SU-DHL-6 (cell line): ENCODE measurements at regions not wholly inside any gene's neighbourhood (a gene's known extent, or its start where the extent isn't known, plus 50 kb on each side); places are given as distances from the start of the nearest gene placed in this dataset.

Experiments used
- H2AFZ ChIP-seq: fragments of 200-600 bp; sonication (generic); 2 replicates; pipeline ENCODE4 v1.6.1; 2014; ENCODE audit warnings: low read depth, mild to moderate bottlenecking, moderate library complexity, mixed read lengths, antibody characterized with exemption, low read length; ENCODE audit not compliant: severe bottlenecking
- H3F3A ChIP-seq: fragments of 200-600 bp; shearing (Covaris generic); 2 replicates; pipeline ENCODE4 v1.6.0; 2016; ENCODE audit warnings: antibody characterized with exemption, mild to moderate bottlenecking; ENCODE audit not compliant: insufficient read depth
- H3K27ac ChIP-seq: fragments of 200-600 bp; sonication (generic); 2 replicates; pipeline ENCODE4 v1.5.1; 2016; ENCODE audit warnings: low read depth, mild to moderate bottlenecking, low read length, moderate library complexity, mixed read lengths
- H3K27me3 ChIP-seq: fragments of 200-600 bp; sonication (generic), shearing (Covaris generic); 2 replicates; pipeline ENCODE4 v1.6.0; 2014; ENCODE audit warnings: mild to moderate bottlenecking, low read length
- H3K36me3 ChIP-seq: fragments of 200-600 bp; sonication (generic); 2 replicates; pipeline ENCODE4 v1.6.1; 2014; ENCODE audit warnings: mild to moderate bottlenecking, low read length, mixed read lengths
- H3K4me2 ChIP-seq: fragments of 300-600, 200-600 bp; shearing (Covaris generic), sonication (generic); 2 replicates; pipeline ENCODE4 v1.6.0; 2014; ENCODE audit warnings: low read length, low read depth, mild to moderate bottlenecking; ENCODE audit not compliant: poor library complexity, severe bottlenecking
- H3K4me3 ChIP-seq: fragments of 200-600 bp; sonication (generic); 2 replicates; pipeline ENCODE4 v1.5.1; 2014; ENCODE audit warnings: antibody characterized with exemption, low read length, mild to moderate bottlenecking, mixed read lengths; ENCODE audit not compliant: insufficient read depth, poor library complexity, severe bottlenecking
- H3K79me2 ChIP-seq: fragments of 200-600 bp; sonication (generic); 2 replicates; pipeline ENCODE4 v1.6.1; 2014; ENCODE audit warnings: mild to moderate bottlenecking, low read length, moderate library complexity; ENCODE audit not compliant: insufficient read depth
- H3K9ac ChIP-seq: fragments of 200-600 bp; sonication (generic); 2 replicates; pipeline ENCODE4 v1.7.0; 2014; ENCODE audit warnings: mild to moderate bottlenecking, low read length
- H3K9me2 ChIP-seq: fragments of 200-600 bp; sonication (generic); replicated peaks from 2 replicates; pipeline ENCODE4 v1.6.1; 2014; ENCODE audit warnings: low read length; ENCODE audit not compliant: insufficient read depth
- H3K9me3 ChIP-seq: fragments of 200-600 bp; sonication (generic); 2 replicates; pipeline ENCODE4 v1.6.1; 2014; ENCODE audit warnings: low read length, mixed read lengths; ENCODE audit not compliant: insufficient read depth
- H4K20me1 ChIP-seq: fragments of 200-600 bp; sonication (generic); 2 replicates; pipeline ENCODE4 v1.6.1; 2014; ENCODE audit warnings: low read depth, mild to moderate bottlenecking, antibody characterized with exemption, low read length, moderate library complexity, mixed read lengths
- EZH2phosphoT487 ChIP-seq: fragments of 200-600 bp; sonication (generic), shearing (Covaris generic); conservative IDR thresholded peaks from 2 replicates; pipeline ENCODE4 v1.6.1; 2018; ENCODE audit warnings: mild to moderate bottlenecking, antibody characterized with exemption, low read length, moderate library complexity, mixed read lengths
- TF ChIP-seq, protein P1 (sequence below): fragments of 200-600 bp; sonication (generic); IDR thresholded peaks from one replicate; pipeline ENCODE4 v1.5.1; 2017; ENCODE audit warnings: antibody characterized with exemption, mild to moderate bottlenecking, low read length, moderate library complexity; ENCODE audit not compliant: insufficient read depth, poor library complexity, severe bottlenecking

DNA sequence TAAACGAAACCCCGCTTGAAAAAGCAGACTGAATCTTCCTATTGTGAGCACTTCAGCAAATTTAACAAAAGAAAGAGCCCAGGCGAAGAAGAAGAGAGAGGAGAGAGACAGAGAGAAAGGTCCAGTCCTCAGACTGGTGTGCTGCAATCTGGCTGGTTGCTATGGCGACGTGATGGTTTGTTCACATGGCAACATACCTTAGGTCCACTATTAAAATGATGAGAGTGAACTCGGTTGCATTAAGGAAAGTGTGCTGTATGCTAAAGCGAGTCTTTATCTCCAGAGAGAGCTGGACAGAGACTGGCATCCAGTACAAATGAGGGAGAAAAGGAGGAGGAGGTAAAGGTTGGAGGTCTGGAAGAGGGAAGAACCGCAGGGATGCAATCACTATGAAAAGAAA is 271.8 kb upstream of the ZFHX3 start:
- no peak overlapping the region for H3K27ac ChIP-seq
- no peak overlapping the region for H3K4me2 ChIP-seq
- no peaks in the 10 kb centered on the region for H3K79me2 ChIP-seq
- H3K4me3 ChIP-seq = no peak overlapping the region
- H3K27me3 ChIP-seq = no peaks in the 10 kb centered on the region
- H3K9me3 ChIP-seq = no peaks in the 10 kb centered on the region
- H3K9me2 ChIP-seq = no peaks in the 10 kb centered on the region
- no peaks in the 10 kb centered on the region for H3K36me3 ChIP-seq
- no peaks in the 10 kb centered on the region for H4K20me1 ChIP-seq
- no peak overlapping the region for H3K9ac ChIP-seq
- no peaks in the 10 kb centered on the region for H3F3A ChIP-seq
- no peak for TF ChIP-seq EZH2phosphoT487
- TF ChIP-seq, protein P1, sequence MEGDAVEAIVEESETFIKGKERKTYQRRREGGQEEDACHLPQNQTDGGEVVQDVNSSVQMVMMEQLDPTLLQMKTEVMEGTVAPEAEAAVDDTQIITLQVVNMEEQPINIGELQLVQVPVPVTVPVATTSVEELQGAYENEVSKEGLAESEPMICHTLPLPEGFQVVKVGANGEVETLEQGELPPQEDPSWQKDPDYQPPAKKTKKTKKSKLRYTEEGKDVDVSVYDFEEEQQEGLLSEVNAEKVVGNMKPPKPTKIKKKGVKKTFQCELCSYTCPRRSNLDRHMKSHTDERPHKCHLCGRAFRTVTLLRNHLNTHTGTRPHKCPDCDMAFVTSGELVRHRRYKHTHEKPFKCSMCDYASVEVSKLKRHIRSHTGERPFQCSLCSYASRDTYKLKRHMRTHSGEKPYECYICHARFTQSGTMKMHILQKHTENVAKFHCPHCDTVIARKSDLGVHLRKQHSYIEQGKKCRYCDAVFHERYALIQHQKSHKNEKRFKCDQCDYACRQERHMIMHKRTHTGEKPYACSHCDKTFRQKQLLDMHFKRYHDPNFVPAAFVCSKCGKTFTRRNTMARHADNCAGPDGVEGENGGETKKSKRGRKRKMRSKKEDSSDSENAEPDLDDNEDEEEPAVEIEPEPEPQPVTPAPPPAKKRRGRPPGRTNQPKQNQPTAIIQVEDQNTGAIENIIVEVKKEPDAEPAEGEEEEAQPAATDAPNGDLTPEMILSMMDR = no peak
- H2AFZ ChIP-seq = no peak overlapping the region

DNA sequence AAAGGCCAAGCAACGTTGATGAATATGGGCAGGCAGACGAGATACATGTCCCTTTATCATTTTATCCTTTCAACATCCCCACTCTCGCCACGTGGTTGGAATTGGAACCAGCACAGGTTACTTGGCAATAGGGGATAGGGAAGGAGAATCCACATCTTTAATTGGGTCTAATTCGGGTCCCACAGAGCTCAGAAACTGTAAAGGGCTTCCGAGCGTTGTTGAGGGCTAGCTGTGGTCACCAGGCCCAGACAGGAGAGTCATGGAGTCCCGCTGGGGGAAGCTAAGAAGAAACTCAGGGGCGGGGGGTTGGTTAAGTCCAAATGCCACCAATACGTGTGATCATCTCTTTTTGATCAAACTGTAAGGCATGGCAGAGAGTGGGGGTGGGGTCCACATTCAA is 271.3 kb upstream of the ZFHX3 start:
- Histone ChIP-seq H3K27me3 (no peaks in the 10 kb centered on the region), H3F3A (no peaks in the 10 kb centered on the region), H4K20me1 (no peaks in the 10 kb centered on the region), H2AFZ (no peak overlapping the region), H3K79me2 (no peaks in the 10 kb centered on the region), H3K9ac (no peak overlapping the region), H3K4me3 (no peak overlapping the region), H3K9me2 (no peaks in the 10 kb centered on the region), H3K9me3 (no peaks in the 10 kb centered on the region), H3K36me3 (no peaks in the 10 kb centered on the region), H3K4me2 (no peak overlapping the region), H3K27ac (no peak overlapping the region)
- TF ChIP-seq EZH2phosphoT487 = no peak
- TF ChIP-seq, protein P1 = no peak

DNA sequence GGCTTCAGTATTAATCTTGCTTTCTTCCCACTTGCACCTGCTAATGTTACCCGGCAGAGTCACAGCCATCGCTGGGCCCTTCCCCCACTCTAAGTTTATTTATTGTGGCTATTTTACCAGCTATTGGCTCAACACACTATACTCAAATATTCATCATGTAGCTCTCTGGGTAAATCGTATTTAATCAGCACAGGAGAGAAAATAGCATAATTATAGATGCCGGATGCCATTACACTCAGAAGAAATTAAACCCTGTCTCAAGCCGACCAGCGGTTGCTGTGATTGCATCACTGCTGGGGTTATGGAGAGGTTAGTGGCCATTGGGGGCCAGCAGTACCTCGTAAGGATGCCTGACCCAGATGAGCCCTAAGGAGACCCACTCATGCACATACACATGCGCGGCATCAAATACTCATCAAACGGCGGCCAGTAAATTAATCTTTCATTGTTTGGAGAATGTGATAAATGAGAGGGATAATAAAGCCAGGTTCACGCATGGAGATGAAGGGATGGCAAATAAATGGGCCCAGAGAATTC is 269.5 kb upstream of the ZFHX3 start:
- H3K27ac ChIP-seq = no peak overlapping the region
- H3K27me3 ChIP-seq = no peaks in the 10 kb centered on the region
- no peaks in the 10 kb centered on the region for H3K9me2 ChIP-seq
- H4K20me1 ChIP-seq = no peaks in the 10 kb centered on the region
- H3K9ac ChIP-seq = no peak overlapping the region
- TF ChIP-seq, protein P1 = no peak
- TF ChIP-seq EZH2phosphoT487 = no peak
- no peaks in the 10 kb centered on the region for H3K36me3 ChIP-seq
- no peaks in the 10 kb centered on the region for H3K9me3 ChIP-seq
- H3F3A ChIP-seq = no peaks in the 10 kb centered on the region
- H3K4me2 ChIP-seq = no peak overlapping the region
- no peak overlapping the region for H2AFZ ChIP-seq
- no peaks in the 10 kb centered on the region for H3K79me2 ChIP-seq
- no peak overlapping the region for H3K4me3 ChIP-seq
